Hippocampal formation (tissue), 2 donors: ENCODE measurements at regions not wholly inside any gene's neighbourhood (a gene's known extent, or its start where the extent isn't known, plus 50 kb on each side); places are given as distances from the start of the nearest gene placed in this dataset.
"Not testable (repeated sequence)": the region's sequence is repeated elsewhere in the genome, so short reads cannot be mapped to it uniquely, and the experiment has no call there.

Source experiments
- DNase-seq, 2 donors: peaks; one replicate each; lab custom pipeline; 2025; lab: John Stamatoyannopoulos, UW

DNA sequence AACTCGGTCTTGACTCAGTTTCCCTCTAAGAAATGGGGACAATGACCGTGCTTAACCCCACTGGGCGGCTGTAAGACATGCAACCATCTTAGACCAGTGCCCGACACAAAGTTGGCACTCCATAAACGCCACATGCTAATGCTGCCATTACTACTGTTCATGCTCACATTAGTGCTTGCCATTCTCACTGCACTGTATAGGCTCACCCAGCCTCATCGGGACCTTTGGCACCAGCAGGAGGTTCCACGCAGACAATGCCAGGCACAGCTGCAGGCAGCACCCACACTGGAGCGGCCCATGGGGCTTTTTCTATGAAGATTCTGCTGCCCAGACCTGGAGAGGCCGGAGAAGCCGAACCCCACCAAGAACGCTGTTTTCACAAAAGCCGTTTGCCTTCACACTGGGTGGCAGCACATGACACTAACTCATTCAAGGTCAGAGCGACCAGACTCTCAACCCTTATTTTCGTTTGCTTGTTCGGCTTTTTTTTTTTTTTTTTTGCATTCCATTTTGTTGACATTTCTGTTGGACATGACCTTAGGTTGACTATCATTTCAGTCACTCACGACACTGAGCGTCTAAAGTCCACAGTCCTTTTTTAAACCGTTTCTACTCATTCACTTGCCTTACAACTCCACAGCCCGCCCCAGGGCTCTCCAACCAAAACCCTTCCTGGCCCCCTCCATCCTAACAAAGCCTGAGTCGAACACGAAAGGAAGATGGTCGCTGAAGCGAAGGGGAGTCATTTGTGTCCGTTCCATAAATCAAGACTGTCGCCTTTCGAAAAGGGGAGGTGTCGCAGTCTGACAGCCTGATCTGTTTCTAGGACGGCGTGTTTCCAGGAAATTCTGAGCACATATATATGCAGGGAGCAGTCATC lies 124.4 kb upstream of the RNF32 start:
- DNase-seq, result peak in 1 of 2 donors; percentile 12

DNA sequence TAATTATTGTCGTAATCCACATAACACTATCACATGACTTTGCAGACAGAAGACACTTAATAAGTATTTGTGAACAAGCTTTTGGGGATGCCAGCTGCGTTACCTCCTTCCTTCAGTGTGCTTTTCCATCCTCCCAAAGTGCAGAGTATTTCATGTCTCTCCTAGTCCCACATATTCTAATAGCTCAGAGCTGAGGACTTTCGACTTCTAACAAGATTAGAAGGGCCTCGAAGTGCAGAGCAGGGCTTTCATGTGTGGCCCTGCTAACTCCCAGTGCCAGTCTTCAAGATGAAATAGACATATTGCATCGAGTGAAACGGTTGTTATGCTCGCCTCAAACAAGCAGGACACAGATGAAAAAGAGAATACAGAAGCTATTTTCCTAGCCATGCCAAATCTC lies 125.7 kb upstream of the RNF32 start:
- no peak for DNase-seq

- DNase-seq, result no peak
Observed at GRCh38 chr7:156511426-156511825, 129.1 kb upstream of the RNF32 start.

DNA sequence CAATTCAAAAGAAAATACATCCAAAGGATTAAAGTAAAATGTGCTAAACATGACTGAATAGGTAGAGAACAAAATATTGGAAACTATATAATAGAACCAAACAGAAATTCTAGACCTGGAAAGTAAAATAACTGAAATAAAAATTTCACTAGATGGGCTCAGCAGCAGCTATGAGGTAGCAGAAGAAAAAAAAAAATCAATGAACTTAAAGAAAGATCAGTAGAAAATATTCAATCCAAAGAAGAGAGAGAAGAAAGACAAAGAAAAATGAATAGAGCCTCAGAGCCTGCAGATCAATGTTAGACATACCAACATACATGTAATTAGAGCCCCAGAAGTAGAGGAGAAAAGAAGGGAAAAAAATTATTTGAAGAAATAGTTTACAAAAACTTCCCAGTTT lies 129.6 kb upstream of the RNF32 start:
- DNase-seq, result no peak

GRCh38 chr7:156509216-156509615 lies 131.4 kb upstream of the RNF32 start:
- DNase-seq, result no peak

GRCh38 chr7:156505876-156506275 lies 134.7 kb upstream of the RNF32 start:
- DNase-seq, result no peak

DNA sequence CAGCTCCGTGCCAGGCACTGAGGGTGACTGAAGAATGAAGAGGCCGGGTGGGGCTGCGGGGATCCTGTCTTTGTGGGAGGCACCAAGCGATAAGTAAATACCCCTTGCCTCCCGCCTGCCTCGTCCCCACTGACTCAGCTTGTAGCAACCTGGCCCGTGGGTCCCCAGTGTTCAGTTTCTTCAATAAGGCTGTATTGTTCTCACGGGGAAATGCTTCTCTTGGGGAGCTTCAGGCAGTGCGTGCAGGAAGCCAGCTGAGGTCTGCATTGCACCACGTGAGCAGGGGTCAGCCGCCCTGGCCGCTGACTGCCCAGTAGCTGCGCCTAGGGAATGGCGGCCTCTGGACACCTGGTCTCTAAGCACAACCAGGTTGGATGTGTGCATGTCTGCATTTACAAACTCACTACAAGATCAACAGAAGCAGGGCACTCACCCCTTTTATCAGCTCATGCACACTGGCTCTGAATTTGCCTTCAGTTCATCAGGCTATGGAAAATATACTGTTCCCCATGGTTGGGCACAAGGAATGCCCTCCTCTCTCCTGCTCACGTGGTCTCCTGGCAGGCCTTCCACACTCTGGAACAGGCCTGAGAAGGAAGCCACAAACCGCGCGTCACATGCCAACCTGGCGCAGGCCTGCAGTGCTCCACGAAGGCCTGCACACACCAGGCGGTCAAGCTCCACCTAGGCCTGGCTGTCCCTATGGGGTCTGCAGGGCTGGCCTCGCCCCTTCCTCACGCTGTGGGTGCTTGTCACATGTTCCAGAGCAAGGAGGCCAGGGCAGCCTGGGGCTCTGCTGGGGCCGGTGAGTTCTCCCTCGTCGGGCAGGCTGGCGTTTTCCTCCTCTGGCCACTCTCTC lies 135.7 kb upstream of the RNF32 start:
- no peak for DNase-seq

- DNase-seq, result no peak
Observed at GRCh38 chr7:156504006-156504405, 136.6 kb upstream of the RNF32 start.

DNA sequence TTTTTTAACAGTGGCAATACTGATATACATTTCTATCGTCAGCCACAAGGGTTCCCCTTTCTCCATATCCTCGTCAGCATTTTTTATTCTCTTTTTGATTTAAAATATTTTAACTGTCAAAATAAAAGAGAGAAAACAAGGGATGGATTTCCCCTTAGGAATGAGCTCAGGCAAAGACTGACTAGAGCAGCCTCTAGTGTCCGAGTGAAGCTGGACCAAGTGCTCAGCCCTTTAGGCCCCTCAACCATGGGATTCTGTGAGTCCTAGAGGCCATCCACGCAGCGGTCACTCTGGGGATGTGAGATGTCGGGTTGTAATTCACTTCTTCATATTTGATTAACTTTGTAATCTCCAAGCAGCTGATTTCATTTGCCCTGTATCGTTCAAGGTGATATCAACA lies 137.4 kb upstream of the RNF32 start:
- DNase-seq, result no peak

DNA sequence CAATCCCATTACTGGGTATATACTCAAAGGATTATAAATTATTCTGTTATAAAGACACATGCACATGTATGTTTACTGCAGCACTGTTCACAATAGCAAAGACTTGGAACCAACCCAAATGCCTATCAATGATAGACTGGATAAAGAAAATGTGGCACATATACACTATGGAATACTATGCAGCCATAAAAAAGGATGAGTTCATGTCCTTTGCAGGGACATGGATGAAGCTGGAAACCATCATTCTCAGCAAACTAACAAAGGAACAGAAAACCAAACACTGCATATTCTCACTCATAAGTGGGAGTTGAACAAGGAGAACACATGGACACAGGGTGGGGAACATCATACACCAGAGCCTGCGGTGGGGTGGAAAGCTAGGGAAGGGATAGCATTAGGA lies 138.8 kb upstream of the RNF32 start:
- not testable (repeated sequence) for DNase-seq

GRCh38 chr7:156499247-156499881 lies 141.2 kb upstream of the RNF32 start:
- no peak for DNase-seq

DNA sequence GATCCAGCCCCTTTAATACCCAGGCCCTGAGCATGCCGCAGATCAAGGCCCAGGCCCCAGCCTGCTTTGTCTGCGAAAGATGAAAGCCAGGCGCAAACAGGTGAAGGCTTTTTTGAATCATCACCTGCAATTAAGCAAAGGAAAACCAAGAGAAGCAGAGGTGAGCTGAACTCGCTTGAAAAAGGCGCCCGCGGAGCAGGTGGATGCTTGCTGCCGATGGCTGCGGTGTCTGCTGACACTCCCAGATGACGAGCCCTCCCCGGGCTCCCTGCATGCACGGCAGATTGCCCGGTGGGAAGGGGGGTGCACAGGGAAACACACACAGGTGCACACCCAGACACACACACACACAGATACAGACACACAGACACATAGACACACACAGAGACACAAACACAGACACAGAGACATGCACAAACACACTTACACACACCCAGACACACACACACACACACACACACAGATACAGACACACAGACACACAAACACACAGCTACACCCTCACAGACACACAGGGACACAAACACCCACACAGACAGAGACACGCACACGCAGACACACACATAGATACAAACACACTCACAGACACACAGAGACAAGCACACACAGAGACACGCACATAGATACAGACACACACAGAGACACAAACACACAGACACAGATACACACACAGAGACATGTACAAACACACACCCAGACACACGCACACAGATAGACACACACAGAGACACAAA lies 142.6 kb upstream of the RNF32 start:
- DNase-seq, result no peak

DNA sequence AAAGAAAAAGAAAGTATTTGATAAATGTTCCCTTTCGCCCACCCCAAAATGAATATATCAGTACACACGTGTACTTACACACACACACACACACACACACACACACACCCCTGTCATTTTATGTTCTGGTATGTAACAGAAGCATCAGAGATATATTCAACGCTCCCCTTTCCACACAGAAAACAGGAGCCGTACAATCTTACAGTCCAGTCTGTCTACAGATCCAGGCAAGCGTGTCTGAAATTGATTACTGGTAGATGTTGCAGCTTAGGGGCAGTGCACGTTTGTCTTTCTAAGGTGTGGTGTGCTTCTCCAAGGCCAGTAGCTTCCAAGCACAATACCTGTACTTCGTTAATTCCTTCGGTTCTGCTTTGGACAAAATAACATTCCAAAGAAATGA lies 143.7 kb upstream of the RNF32 start:
- no peak for DNase-seq

DNA sequence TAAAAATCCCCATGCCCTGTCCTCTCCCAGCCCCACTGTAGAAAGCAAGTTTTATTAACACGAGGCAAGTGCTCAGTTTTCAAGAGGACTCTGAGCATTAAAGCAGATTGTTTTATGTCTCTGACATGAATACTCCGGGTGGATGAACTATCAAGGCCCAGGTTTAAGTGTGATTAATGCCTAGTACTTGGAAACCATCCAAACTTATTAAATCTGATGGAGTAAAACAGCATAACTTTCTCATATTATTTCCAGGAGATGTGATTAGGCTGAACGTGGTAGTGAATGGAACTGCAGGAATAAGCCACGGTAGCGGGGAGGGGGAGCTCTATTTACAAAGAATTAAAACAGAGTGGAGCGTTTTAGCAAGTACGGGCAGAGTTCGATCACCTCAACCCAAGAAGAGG lies 144.2 kb upstream of the RNF32 start:
- no peak for DNase-seq

- DNase-seq, result no peak
Observed at GRCh38 chr7:156494960-156495359, 145.6 kb upstream of the RNF32 start.

GRCh38 chr7:156493942-156494341 lies 146.6 kb upstream of the RNF32 start:
- no peak for DNase-seq

- no peak for DNase-seq
Observed at GRCh38 chr7:156492170-156492569, 148.4 kb upstream of the RNF32 start.

DNA sequence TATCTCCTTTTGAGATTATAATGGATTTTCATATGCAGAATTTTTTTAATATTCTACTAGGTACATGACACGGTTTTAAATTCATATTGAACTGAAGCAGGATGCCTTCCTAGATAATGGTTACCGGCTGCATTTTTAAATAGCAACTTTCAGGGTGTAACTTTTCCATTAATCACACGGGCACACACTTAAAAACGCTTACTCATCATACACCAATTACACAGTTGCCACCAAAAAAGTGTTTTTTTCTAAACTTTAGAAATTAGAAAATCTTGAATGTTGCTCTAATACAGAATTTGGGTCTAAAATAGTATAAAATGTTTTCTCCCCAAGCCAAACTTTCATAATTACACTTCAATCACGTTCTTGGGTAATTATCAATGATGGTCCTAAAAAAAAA lies 149.1 kb upstream of the RNF32 start:
- DNase-seq, result no peak

DNA sequence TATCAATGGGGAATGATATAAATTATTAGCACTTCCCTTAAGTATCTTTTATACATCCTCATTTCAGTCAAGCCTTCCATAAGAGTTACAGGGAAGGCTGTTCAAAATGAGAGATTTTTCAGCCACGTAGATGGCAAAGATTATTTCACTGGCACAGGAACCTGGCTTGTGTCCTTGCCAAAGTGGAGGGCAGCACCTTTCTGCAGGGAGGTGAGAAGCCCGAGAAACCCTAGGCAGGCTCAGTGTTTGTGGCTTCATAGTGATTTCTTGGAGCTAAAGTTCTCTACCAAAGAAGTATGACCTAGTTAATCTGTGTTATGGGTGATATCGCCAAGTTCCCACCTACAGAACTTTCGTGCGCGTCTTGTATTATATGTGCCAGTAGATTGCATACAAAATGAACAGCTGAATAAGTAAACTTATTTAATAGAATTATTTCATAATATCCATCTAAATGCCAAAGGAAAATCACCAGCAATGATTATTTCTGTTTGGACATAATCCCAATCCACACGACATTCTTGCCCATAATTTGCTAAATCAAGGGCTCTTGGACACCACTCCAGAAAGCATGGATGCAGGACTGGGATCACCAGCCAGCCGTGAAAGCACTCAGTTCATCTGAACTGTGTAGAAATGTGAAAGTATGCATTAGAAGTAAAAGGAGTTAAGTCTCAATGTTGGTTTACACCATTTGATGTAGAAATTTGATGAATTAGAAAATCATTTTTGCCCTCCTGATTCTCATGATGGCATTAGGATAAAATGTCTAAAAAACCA lies 150.4 kb upstream of the RNF32 start:
- DNase-seq, result no peak

DNA sequence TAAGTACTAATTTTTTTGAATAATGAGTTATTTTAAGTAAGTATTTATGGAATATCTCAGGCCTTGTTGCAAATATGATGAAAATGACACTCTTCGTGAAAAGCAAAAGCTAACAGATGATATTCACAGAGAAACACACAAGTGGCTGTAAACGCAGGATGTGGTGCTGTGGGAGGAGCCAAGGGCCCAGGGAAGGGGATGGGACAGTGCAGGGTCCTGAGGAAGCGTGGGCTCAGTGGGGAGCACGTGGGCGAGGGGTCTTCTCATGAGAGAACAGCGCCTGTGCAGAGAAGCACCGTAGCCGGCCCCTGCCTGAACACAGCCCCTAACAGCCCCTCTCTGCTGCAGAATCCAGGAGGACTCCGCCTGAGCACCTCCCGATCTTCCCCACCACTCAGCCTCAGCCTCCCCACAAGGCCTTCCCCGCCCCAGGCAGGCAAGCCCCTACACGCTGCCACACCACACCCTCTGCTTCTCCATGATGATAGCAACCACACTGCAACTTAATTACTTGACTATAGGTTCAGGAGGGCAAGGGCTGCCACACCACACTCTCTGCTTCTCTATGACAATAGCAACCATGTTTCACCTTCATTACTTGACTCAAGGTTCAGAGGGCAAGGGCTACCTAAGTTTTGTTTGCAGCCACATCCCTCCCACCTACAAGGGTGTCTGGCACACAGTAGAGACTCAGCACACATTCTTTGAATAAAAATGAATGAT lies 152.6 kb upstream of the RNF32 start:
- DNase-seq, result no peak
